ENCODE measurements at regions not wholly inside any gene's neighbourhood (a gene's known extent, or its start where the extent isn't known, plus 50 kb on each side); places are given as distances from the start of the nearest gene placed in this dataset.

DNA sequence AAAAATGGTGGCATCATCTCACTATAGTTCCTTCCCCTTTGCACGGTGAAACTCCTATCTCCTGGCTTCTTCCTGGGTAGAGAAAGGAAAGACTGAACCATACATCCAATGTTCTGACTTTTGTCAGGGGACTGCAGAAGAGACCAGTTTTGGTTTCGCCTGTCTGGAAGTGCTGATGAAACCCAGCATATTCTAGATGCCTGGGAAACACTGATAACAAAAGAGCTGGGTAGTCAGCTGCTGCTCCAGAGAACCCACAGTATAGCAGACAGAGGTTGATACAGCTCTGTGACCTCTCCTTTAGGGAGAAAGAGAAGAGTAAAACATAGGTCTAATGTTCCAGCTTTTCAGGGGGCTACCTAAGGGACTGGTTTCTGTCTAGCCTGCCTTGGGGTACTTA is 695.3 kb downstream of the DIAPH3 start:
- no peak overlapping the region for H3K4me3 ChIP-seq (ENCODE audit: low read length)
- no peak for DNase-seq (ENCODE audit: low read depth)
- TF ChIP-seq, protein P1, sequence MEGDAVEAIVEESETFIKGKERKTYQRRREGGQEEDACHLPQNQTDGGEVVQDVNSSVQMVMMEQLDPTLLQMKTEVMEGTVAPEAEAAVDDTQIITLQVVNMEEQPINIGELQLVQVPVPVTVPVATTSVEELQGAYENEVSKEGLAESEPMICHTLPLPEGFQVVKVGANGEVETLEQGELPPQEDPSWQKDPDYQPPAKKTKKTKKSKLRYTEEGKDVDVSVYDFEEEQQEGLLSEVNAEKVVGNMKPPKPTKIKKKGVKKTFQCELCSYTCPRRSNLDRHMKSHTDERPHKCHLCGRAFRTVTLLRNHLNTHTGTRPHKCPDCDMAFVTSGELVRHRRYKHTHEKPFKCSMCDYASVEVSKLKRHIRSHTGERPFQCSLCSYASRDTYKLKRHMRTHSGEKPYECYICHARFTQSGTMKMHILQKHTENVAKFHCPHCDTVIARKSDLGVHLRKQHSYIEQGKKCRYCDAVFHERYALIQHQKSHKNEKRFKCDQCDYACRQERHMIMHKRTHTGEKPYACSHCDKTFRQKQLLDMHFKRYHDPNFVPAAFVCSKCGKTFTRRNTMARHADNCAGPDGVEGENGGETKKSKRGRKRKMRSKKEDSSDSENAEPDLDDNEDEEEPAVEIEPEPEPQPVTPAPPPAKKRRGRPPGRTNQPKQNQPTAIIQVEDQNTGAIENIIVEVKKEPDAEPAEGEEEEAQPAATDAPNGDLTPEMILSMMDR (conservative IDR thresholded peaks at IDR 0.05; ENCODE audit: low read depth, low read length), result no peak

DNA sequence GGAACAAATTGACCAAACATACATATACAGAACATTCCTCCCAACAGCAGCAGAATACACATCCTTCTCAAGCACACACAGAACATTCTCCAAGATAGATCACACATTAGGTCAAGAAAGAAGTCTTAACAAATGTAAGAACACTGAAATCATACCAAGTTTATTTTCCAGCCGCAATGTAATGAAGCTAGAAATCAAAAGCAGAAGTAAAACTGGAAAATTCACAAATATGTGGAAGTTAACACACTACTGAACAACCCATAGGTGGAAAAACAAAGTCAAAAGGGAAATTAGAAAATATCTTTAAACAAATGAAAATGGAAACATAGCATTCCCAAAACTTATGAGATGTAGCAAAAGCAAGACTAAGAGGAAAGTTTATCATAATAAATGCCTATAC is 692.6 kb downstream of the DIAPH3 start:
- TF ChIP-seq, protein P1 (conservative IDR thresholded peaks at IDR 0.05; ENCODE audit: low read depth, low read length), result no peak
- H3K4me3 ChIP-seq (ENCODE audit: low read length), result no peak overlapping the region
- DNase-seq (ENCODE audit: low read depth), result no peak

DNA sequence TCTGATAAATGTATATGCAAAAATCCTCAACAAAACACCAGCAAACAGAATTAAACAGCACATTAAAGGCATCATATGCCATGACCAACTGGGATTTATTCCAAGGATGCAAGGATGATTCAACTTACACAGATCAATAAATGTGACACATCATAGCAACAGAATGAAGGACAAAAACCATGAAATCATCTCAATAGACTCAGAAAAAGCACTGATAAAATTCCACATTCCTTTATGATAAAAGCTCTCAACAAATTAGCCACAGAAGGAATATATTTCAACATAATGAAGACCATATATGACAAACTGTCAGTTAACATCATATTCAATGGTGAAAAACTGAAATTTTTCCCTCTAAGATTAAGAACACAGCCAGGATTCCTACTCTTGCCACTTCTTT is 691.6 kb downstream of the DIAPH3 start:
- TF ChIP-seq, protein P1 (conservative IDR thresholded peaks at IDR 0.05; ENCODE audit: low read depth, low read length), result no peak
- H3K4me3 ChIP-seq (ENCODE audit: low read length), result no peak overlapping the region
- DNase-seq (ENCODE audit: low read depth), result no peak

DNA sequence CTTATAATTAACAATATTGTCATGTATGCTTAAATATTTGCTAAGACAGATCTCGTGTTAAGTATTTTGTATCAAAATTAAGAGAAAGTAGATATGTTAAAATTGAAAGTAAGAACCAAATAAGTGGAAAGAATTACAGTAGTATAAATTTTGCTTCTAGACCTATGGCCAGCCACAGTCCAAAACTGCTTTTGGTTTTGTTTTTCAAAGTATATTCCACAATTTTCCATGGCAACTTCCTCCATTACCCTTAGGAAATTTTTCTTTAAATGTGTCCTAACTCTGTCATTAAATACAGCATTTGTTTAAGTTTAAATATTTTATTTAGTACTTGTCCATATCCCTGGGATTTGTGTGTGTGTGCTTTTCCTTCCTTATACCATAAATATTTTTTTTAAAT is 689.0 kb downstream of the DIAPH3 start:
- no peak for DNase-seq (ENCODE audit: low read depth)
- TF ChIP-seq, protein P1 (conservative IDR thresholded peaks at IDR 0.05; ENCODE audit: low read depth, low read length), result no peak
- no peak overlapping the region for H3K4me3 ChIP-seq (ENCODE audit: low read length)

DNA sequence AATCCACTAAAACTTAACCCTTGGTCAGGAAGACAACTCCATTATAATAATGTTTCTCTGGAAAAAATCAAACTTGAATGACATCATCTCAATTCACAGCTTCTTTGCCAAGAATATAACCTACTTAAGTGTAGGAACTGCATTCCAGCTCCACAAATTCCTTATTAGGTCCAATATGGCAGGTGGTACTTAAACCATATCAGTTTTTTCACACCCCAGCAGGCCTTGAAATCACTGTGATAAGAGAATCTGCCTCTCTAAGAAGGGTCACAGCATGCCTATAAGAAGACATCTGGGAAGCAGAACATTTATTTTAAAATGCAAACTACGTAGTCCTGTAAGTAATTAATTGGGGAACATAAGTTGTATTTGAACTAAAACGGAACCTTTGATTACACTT is 687.8 kb downstream of the DIAPH3 start:
- no peak overlapping the region for H3K4me3 ChIP-seq (ENCODE audit: low read length)
- TF ChIP-seq, protein P1 (conservative IDR thresholded peaks at IDR 0.05; ENCODE audit: low read depth, low read length), result no peak
- no peak for DNase-seq (ENCODE audit: low read depth)

DNA sequence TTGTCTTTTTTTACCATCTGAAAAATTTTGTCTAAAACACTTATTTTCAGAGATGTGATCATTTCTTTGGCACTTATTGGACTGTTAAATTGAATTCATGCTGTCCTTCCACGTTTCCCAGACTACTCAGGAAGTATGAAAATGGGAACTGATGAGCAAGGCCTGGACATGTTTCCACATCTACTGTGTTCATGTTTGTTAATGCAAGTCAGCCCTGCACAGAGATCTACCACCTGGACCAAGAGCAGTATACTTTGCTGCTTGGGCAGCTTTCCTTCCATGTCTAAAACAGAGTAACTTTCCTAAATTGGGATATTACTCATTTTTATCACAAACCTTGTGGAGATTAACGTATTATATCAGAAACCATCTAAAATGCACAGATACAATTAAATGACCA is 687.4 kb downstream of the DIAPH3 start:
- TF ChIP-seq, protein P1 (conservative IDR thresholded peaks at IDR 0.05; ENCODE audit: low read depth, low read length), result no peak
- no peak overlapping the region for H3K4me3 ChIP-seq (ENCODE audit: low read length)
- DNase-seq (ENCODE audit: low read depth), result no peak

DNA sequence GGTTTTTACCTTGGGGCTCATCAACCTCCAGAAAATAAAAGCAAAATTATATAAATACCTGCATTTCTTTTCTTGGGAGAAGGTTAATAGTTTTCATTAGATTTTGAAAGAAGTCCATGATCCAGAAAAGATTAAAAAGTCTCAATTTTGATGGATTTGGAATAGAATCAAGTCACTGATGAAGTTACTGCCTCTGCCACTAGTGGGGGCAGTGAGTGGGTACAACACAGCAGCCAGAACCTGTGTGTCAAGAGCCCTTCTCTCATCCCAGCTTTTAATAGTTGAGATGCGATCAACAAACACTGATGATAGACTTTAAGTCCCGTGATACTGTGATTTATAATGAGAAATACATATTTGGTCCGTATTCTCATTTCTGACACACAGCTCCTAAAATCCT is 686.7 kb downstream of the DIAPH3 start:
- TF ChIP-seq, protein P1 (conservative IDR thresholded peaks at IDR 0.05; ENCODE audit: low read depth, low read length), result peak; percentile 44
- no peak for DNase-seq (ENCODE audit: low read depth)
- H3K4me3 ChIP-seq (ENCODE audit: low read length), result no peak overlapping the region
